ENCODE measurements at regions not wholly inside any gene's neighbourhood (a gene's known extent, or its start where the extent isn't known, plus 50 kb on each side); places are given as distances from the start of the nearest gene placed in this dataset.

DNA sequence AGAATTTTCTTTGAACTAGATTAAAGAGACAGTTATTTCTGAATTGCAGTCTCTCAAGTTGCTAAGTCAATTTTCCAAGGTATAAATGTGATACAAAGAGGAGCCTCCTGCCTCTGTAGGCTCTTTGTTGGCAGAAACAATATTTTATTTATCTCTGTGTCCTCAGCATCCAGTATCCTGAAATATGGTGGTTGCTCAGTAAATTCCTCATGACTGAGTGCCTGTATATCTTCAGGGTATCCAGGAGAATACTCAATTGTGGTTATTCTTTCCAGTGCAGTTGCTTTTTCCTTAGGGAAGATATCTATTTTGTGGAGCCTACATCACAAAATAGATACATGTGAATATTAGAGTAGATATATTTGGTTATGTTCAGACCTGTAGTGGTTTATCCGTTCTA, 144.8 kb upstream of the FERD3L start:
- TF ChIP-seq, protein P1, sequence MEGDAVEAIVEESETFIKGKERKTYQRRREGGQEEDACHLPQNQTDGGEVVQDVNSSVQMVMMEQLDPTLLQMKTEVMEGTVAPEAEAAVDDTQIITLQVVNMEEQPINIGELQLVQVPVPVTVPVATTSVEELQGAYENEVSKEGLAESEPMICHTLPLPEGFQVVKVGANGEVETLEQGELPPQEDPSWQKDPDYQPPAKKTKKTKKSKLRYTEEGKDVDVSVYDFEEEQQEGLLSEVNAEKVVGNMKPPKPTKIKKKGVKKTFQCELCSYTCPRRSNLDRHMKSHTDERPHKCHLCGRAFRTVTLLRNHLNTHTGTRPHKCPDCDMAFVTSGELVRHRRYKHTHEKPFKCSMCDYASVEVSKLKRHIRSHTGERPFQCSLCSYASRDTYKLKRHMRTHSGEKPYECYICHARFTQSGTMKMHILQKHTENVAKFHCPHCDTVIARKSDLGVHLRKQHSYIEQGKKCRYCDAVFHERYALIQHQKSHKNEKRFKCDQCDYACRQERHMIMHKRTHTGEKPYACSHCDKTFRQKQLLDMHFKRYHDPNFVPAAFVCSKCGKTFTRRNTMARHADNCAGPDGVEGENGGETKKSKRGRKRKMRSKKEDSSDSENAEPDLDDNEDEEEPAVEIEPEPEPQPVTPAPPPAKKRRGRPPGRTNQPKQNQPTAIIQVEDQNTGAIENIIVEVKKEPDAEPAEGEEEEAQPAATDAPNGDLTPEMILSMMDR (IDR thresholded peaks at IDR 0.05; ENCODE audit: control extremely low read depth in 1 of 3, insufficient read depth in 1 of 3, low read depth in 1 of 3, low read length in 3 of 3) = no peak
- TF ChIP-seq EP300 (IDR thresholded peaks at IDR 0.05; ENCODE audit: borderline replicate concordance in 1 of 2, low read depth in 2 of 2, low read length in 2 of 2) (no peak), POLR2A (IDR thresholded peaks at IDR 0.05; ENCODE audit: control extremely low read depth in 1 of 2, low read depth in 2 of 2, low read length in 2 of 2) (no peak), TAF1 (IDR thresholded peaks at IDR 0.05; ENCODE audit: low read depth, low read length) (no peak), RNF2 (IDR thresholded peaks at IDR 0.05; ENCODE audit: borderline replicate concordance, low read depth, low read length, missing control alignments, poor library complexity, severe bottlenecking) (no peak), EGR1 (IDR thresholded peaks at IDR 0.05; ENCODE audit: borderline replicate concordance, low read depth, low read length) (no peak), MAFK (IDR thresholded peaks at IDR 0.05; ENCODE audit: low read depth, low read length) (no peak), POLR2AphosphoS5 (IDR thresholded peaks at IDR 0.05; ENCODE audit: low read depth, low read length) (no peak)

Measured in H1 (cell line).